Panc1 (cell line): ENCODE measurements at regions not wholly inside any gene's neighbourhood (a gene's known extent, or its start where the extent isn't known, plus 50 kb on each side); places are given as distances from the start of the nearest gene placed in this dataset.

Experiments used
- ATAC-seq: fragments of 200-7000 bp; cut with Tn5 transposase; 2 replicates; pipeline ENCODE4 v1.9.1; 2020; ENCODE audit warnings: mild to moderate bottlenecking, moderate library complexity
- BruUV-seq: library from RNA; stranded (reverse); fragments of 400-500 nt; replicated peaks from 2 replicates; lab custom pipeline; 2021; lab: Mats Ljungman, UMichigan
- CTCF ChIA-PET: fragments of 300-600 bp; sonication (Branson Sonifier 250); formaldehyde crosslinking; loops from one replicate; lab custom pipeline; 2022; ENCODE audit warnings: antibody characterized with exemption; lab: Charles Lee
- POLR2A ChIA-PET: fragments of 300-600 bp; sonication (Branson Sonifier 250); formaldehyde crosslinking; loops from one replicate; lab custom pipeline; 2022; ENCODE audit warnings: antibody characterized with exemption; lab: Charles Lee
- DNase-seq: peaks from one replicate; pipeline ENCODE4 v3.0.0-alpha.2; 2010; ENCODE audit warnings: low read depth, low spot score
- H3K27ac ChIP-seq: 2 replicates; pipeline ENCODE4 v1.5.1; 2011; ENCODE audit warnings: mild to moderate bottlenecking, low read length, inconsistent platforms
- H3K27me3 ChIP-seq: fragments of 200-500 bp; sonication (Bioruptor generic); 2 replicates; pipeline ENCODE4 v1.6.0; 2014; ENCODE audit warnings: low read length, inconsistent platforms; ENCODE audit not compliant: control insufficient read depth, insufficient read depth
- H3K36me3 ChIP-seq: fragments of 200-500 bp; sonication (Bioruptor generic); 2 replicates; pipeline ENCODE4 v1.5.1; 2014; ENCODE audit warnings: inconsistent platforms, mild to moderate bottlenecking, low read length, moderate library complexity; ENCODE audit not compliant: control insufficient read depth, insufficient read depth
- H3K4me1 ChIP-seq: 2 replicates; pipeline ENCODE4 v1.5.1; 2011; ENCODE audit warnings: inconsistent platforms, mild to moderate bottlenecking, low read length, moderate library complexity; ENCODE audit not compliant: control insufficient read depth, insufficient read depth
- H3K4me3 ChIP-seq, 2 experiments: 2 replicates each; pipeline ENCODE4 v1.5.1; 2011 to 2012; ENCODE audit warnings: low read depth in 2 of 2, low read length in 2 of 2, mild to moderate bottlenecking in 2 of 2, inconsistent platforms in 1 of 2, moderate library complexity in 1 of 2
- H3K9me3 ChIP-seq: fragments of 200-500 bp; sonication (Bioruptor generic); 2 replicates; pipeline ENCODE4 v1.5.1; 2014; ENCODE audit warnings: low read depth, mild to moderate bottlenecking, inconsistent platforms, low read length, moderate library complexity; ENCODE audit not compliant: control insufficient read depth, insufficient read depth
- CTCF ChIP-seq: fragments of 450-650 bp; IDR thresholded peaks from 2 replicates; pipeline ENCODE4 v1.5.1; 2017; ENCODE audit warnings: mild to moderate bottlenecking
- POLR2AphosphoS5 ChIP-seq: IDR thresholded peaks from 2 replicates; pipeline ENCODE4 v1.6.1; 2012; ENCODE audit warnings: mild to moderate bottlenecking, low read depth, low read length, moderate library complexity
- SIN3A ChIP-seq: IDR thresholded peaks from 2 replicates; pipeline ENCODE4 v1.6.1; 2012; ENCODE audit warnings: low read depth, mild to moderate bottlenecking, low read length, moderate library complexity, borderline replicate concordance; ENCODE audit not compliant: insufficient read depth
- TCF7L2 ChIP-seq: IDR thresholded peaks from 2 replicates; pipeline ENCODE4 v1.6.1; 2011; ENCODE audit warnings: mild to moderate bottlenecking, low read depth, low read length, inconsistent platforms
- in situ Hi-C: cut with HindIII; loops from 2 replicates; pipeline ENCODE4 v1.10.0; 2016; ENCODE audit warnings: low sequenced_read_pairs, low pct_unique_long_range_greater_than_20kb
- intact Hi-C: fragments of 100-400 bp; cut with micrococcal nuclease; formaldehyde crosslinking; loops from one replicate; pipeline ENCODE4 v1.10.0; 2022; ENCODE audit not compliant: unreplicated experiment
- TF ChIP-seq, protein P1 (sequence below), 2 experiments: IDR thresholded peaks; 2 replicates each; pipeline ENCODE4 v1.6.1; 2011 to 2012; ENCODE audit warnings: low read depth in 2 of 2, control low read depth in 1 of 2, low read length in 1 of 2, mild to moderate bottlenecking in 1 of 2, moderate library complexity in 1 of 2; ENCODE audit not compliant: insufficient read depth in 1 of 2

GRCh38 chr4:43778187-43778915, 670.3 kb downstream of the KCTD8 start:
- TF ChIP-seq POLR2AphosphoS5 (no peak), CTCF (no peak), TCF7L2 (no peak), SIN3A (no peak)
- TF ChIP-seq, protein P1, sequence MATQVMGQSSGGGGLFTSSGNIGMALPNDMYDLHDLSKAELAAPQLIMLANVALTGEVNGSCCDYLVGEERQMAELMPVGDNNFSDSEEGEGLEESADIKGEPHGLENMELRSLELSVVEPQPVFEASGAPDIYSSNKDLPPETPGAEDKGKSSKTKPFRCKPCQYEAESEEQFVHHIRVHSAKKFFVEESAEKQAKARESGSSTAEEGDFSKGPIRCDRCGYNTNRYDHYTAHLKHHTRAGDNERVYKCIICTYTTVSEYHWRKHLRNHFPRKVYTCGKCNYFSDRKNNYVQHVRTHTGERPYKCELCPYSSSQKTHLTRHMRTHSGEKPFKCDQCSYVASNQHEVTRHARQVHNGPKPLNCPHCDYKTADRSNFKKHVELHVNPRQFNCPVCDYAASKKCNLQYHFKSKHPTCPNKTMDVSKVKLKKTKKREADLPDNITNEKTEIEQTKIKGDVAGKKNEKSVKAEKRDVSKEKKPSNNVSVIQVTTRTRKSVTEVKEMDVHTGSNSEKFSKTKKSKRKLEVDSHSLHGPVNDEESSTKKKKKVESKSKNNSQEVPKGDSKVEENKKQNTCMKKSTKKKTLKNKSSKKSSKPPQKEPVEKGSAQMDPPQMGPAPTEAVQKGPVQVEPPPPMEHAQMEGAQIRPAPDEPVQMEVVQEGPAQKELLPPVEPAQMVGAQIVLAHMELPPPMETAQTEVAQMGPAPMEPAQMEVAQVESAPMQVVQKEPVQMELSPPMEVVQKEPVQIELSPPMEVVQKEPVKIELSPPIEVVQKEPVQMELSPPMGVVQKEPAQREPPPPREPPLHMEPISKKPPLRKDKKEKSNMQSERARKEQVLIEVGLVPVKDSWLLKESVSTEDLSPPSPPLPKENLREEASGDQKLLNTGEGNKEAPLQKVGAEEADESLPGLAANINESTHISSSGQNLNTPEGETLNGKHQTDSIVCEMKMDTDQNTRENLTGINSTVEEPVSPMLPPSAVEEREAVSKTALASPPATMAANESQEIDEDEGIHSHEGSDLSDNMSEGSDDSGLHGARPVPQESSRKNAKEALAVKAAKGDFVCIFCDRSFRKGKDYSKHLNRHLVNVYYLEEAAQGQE (IDR thresholded peaks at IDR 0.05; ENCODE audit: insufficient read depth in 1 of 2, low read depth in 2 of 2, low read length in 1 of 2), result no peak
- ATAC-seq (no peak), DNase-seq (no peak)
- ChIA-PET CTCF (no interaction called here), POLR2A (no interaction called here)
- Histone ChIP-seq H3K4me3 (no peak overlapping the region), H3K27ac (no peak overlapping the region), H3K36me3 (no peaks in the 10 kb centered on the region), H3K9me3 (no peaks in the 10 kb centered on the region), H3K27me3 (no peaks in the 10 kb centered on the region), H3K4me1 (no peaks in the 10 kb centered on the region)
- intact Hi-C loops (loop anchor here (10.0 kb wide), 1 partner anchor 646 kb away; no protein-coding TSS in a partner anchor), in situ Hi-C loops (no loop called here)
- no TSS peak for BruUV-seq

DNA sequence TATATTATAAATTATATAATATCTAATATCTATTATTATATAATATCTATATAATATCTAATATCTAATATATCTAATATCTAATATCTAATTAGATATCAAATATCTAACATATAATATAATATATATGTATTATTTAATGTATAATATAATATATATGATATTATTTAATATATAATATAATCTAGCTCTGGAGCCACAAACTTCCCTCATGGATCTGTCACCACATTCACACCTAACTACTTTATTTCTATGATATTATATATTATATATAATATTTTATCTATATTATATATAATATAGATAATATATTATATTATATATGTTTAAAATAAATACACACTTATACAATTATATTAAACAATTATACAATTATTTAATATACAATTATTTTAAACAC, 667.5 kb downstream of the KCTD8 start:
- Histone ChIP-seq H3K27me3 (no peaks in the 10 kb centered on the region), H3K4me1 (no peaks in the 10 kb centered on the region), H3K9me3 (no peaks in the 10 kb centered on the region), H3K36me3 (no peaks in the 10 kb centered on the region; the same call in 1 of the 2 replicates), H3K4me3 (no peak overlapping the region), H3K27ac (no peak overlapping the region)
- in situ Hi-C loops, result no loop called here
- TF ChIP-seq, protein P1 (IDR thresholded peaks at IDR 0.05; ENCODE audit: insufficient read depth in 1 of 2, low read depth in 2 of 2, low read length in 1 of 2), result no peak
- TF ChIP-seq SIN3A (no peak), CTCF (no peak), TCF7L2 (no peak), POLR2AphosphoS5 (no peak)
- ATAC-seq (no peak), DNase-seq (no peak)
- POLR2A ChIA-PET, result no interaction called here
- intact Hi-C loops, result no loop called here
- CTCF ChIA-PET, result no interaction called here
- no TSS peak for BruUV-seq
